ENCODE measurements at regions not wholly inside any gene's neighbourhood (a gene's known extent, or its start where the extent isn't known, plus 50 kb on each side); places are given as distances from the start of the nearest gene placed in this dataset.
"Not testable (repeated sequence)": the region's sequence is repeated elsewhere in the genome, so short reads cannot be mapped to it uniquely, and the experiment has no call there.

- not testable (repeated sequence) for TF ChIP-seq BHLHE40 (IDR thresholded peaks at IDR 0.05; ENCODE audit: borderline replicate concordance); ELF4 (IDR thresholded peaks at IDR 0.05); HDGF (IDR thresholded peaks at IDR 0.05; ENCODE audit: borderline replicate concordance); FOXK2 (IDR thresholded peaks at IDR 0.05); SP1 (IDR thresholded peaks at IDR 0.05); NFRKB (IDR thresholded peaks at IDR 0.05); SUZ12 (IDR thresholded peaks at IDR 0.05); FOXM1 (IDR thresholded peaks at IDR 0.05; ENCODE audit: borderline replicate concordance)
Observed at GRCh38 chr5:25289766-25290165, 645.0 kb upstream of the CDH10 start.
